ENCODE measurements at regions not wholly inside any gene's neighbourhood (a gene's known extent, or its start where the extent isn't known, plus 50 kb on each side); places are given as distances from the start of the nearest gene placed in this dataset.

DNA sequence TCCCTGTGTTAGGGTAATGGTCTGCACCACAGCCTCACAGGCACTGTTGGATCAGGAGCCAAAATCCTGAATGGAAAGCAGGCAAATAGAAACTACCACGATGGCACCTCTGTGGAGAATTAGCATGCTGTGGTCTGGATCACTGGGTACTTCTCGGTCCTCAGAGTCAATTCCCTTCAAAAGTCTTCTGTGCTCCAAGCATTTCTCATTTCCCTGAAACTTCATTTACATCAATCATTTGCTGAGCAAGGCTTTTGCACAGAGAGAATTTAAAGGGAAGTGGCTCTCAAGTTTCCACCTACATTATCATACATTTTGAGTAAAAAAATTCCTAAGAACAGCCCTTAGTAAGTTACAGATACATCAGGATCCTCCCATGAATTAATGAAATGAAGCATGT is 293.9 kb upstream of the NPSR1 start:
- Mint-ChIP-seq H3K27ac (no peak overlapping the region), H3K27me3 (no peaks in the 10 kb centered on the region), H3K4me1 (ENCODE audit: unreplicated experiment) (no peaks in the 10 kb centered on the region), H3K9me3 (no peaks in the 10 kb centered on the region), H3K36me3 (no peaks in the 10 kb centered on the region), H3K4me3 (no peak overlapping the region)
- TF ChIP-seq, protein P1, sequence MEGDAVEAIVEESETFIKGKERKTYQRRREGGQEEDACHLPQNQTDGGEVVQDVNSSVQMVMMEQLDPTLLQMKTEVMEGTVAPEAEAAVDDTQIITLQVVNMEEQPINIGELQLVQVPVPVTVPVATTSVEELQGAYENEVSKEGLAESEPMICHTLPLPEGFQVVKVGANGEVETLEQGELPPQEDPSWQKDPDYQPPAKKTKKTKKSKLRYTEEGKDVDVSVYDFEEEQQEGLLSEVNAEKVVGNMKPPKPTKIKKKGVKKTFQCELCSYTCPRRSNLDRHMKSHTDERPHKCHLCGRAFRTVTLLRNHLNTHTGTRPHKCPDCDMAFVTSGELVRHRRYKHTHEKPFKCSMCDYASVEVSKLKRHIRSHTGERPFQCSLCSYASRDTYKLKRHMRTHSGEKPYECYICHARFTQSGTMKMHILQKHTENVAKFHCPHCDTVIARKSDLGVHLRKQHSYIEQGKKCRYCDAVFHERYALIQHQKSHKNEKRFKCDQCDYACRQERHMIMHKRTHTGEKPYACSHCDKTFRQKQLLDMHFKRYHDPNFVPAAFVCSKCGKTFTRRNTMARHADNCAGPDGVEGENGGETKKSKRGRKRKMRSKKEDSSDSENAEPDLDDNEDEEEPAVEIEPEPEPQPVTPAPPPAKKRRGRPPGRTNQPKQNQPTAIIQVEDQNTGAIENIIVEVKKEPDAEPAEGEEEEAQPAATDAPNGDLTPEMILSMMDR (conservative IDR thresholded peaks at IDR 0.05) = no peak
- DNase-seq (ENCODE audit: extremely low spot score, unreplicated experiment) = no peak

DNA sequence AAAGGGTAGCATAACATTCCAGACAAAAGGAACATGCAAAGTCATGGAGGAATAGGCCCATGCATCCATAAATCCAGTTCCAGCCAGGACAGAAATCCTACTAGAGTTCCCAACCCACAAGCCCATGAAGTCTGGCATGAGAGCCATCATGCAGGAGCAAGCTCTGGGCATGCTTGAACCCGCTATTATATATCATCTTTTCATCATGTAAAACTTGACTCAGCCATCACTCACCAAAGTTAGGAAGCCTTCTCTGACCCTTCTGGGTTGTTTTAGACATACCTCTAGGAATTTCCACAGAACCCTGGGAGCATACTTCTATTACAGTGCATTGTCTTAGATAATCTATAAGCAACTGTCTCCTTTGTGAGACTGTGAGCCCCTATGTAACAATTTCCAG is 293.0 kb upstream of the NPSR1 start:
- H3K27me3 Mint-ChIP-seq = no peaks in the 10 kb centered on the region
- DNase-seq (ENCODE audit: extremely low spot score, unreplicated experiment) = no peak
- TF ChIP-seq, protein P1 (conservative IDR thresholded peaks at IDR 0.05) = no peak
- no peaks in the 10 kb centered on the region for H3K4me1 Mint-ChIP-seq (ENCODE audit: unreplicated experiment)
- H3K4me3 Mint-ChIP-seq = no peak overlapping the region
- no peak overlapping the region for H3K27ac Mint-ChIP-seq
- H3K36me3 Mint-ChIP-seq = no peaks in the 10 kb centered on the region
- H3K9me3 Mint-ChIP-seq = no peaks in the 10 kb centered on the region

DNA sequence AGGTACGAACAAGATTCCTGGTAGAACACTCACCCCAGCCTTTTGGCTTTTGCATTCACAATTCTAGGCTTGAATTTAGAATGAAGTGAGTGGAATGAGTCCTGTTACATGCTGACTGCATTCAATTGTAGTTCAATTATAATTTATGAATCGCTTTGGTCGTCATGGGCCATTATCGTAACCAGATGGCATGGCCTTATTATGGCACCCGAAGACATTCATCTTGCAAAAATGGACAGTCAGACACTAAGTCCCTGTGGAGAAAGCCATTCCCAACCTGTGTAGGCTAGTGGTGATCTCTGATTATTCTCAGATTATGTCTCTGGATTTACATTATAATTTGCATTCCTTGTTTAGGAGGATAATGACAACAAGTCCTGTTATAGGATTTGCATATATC is 292.4 kb upstream of the NPSR1 start:
- Mint-ChIP-seq H3K4me1 (ENCODE audit: unreplicated experiment) (no peaks in the 10 kb centered on the region), H3K4me3 (no peak overlapping the region), H3K9me3 (no peaks in the 10 kb centered on the region), H3K27me3 (no peaks in the 10 kb centered on the region), H3K27ac (no peak overlapping the region), H3K36me3 (no peaks in the 10 kb centered on the region)
- no peak for DNase-seq (ENCODE audit: extremely low spot score, unreplicated experiment)
- TF ChIP-seq, protein P1 (conservative IDR thresholded peaks at IDR 0.05) = no peak

DNA sequence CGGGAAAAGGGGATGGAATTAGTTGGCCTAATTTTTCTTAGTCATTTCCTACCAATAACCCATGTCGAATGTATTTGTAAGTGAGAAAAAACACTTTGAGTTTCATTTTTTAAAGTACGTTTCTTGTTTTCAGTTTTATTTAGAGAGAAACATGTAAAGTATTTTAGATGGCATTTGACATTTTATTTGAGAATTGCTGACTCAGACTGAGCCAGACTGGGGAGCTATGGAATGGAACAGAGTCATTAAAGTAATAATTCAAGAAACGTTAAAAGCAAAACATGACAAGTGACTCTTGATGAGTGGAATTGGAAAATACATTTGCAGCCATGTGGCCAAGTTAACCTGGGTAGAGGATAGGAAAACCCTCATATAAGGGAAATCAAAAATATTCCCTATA is 286.1 kb upstream of the NPSR1 start:
- Mint-ChIP-seq H3K27ac (no peak overlapping the region), H3K9me3 (no peaks in the 10 kb centered on the region), H3K4me3 (no peak overlapping the region), H3K4me1 (ENCODE audit: unreplicated experiment) (no peaks in the 10 kb centered on the region), H3K36me3 (no peaks in the 10 kb centered on the region), H3K27me3 (no peaks in the 10 kb centered on the region)
- TF ChIP-seq, protein P1 (conservative IDR thresholded peaks at IDR 0.05) = no peak
- no peak for DNase-seq (ENCODE audit: extremely low spot score, unreplicated experiment)

DNA sequence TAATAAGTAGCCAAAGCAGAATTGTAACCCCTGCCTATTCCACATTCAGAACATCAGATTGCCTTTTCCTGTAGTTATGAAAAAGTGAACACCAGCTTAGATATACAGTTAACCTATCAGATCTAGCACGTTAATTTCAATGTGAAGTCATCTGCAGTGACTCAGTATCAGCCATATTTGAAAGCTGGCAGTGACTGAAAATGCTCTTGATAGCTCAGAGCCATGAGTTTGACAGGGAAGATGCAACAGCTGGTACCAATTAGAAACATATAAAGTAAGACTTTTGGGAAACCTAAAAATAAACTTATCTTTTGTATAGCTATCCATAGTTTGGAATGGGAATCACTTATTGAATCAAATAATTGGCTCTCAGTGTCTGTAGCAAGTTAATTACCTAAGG is 284.1 kb upstream of the NPSR1 start:
- Mint-ChIP-seq H3K27me3 (no peaks in the 10 kb centered on the region), H3K36me3 (no peaks in the 10 kb centered on the region), H3K4me3 (no peak overlapping the region), H3K4me1 (ENCODE audit: unreplicated experiment) (no peaks in the 10 kb centered on the region), H3K27ac (no peak overlapping the region), H3K9me3 (no peaks in the 10 kb centered on the region)
- no peak for DNase-seq (ENCODE audit: extremely low spot score, unreplicated experiment)
- TF ChIP-seq, protein P1 (conservative IDR thresholded peaks at IDR 0.05) = no peak
